ENCODE measurements at regions not wholly inside any gene's neighbourhood (a gene's known extent, or its start where the extent isn't known, plus 50 kb on each side); places are given as distances from the start of the nearest gene placed in this dataset.
A peak's percentile ranks its signal among the peaks of the same experiment; 100 is the strongest.

GRCh38 chr12:127025545-127025944 is 1241.4 kb upstream of the TMEM132C start:
- Histone ChIP-seq H3K27me3 (replicated peaks; ENCODE audit: insufficient read depth) (no peaks in the 10 kb centered on the region), H3K9me3 (no peaks in the 10 kb centered on the region), H3K4me1 (replicated peaks) (no peaks in the 10 kb centered on the region), H3K4me3 (no peak overlapping the region), H3K27ac (no peak overlapping the region), H3K36me3 (no peaks in the 10 kb centered on the region)
- DNase-seq (ENCODE audit: low spot score), result no peak
- TF ChIP-seq POLR2A (IDR thresholded peaks at IDR 0.05), result no peak
- TF ChIP-seq CTCF (IDR thresholded peaks at IDR 0.05), result peak in 1 of 4 experiments; percentile 17
- WGBS, result 64% methylated on average over 1 of the region's 1 CpG
- intact Hi-C loops (cut with DNase I), result no loop called here

- Histone ChIP-seq H3K27ac (no peak overlapping the region), H3K36me3 (no peaks in the 10 kb centered on the region), H3K9me3 (no peaks in the 10 kb centered on the region), H3K4me1 (replicated peaks) (no peaks in the 10 kb centered on the region), H3K4me3 (no peak overlapping the region), H3K27me3 (replicated peaks; ENCODE audit: insufficient read depth) (no peaks in the 10 kb centered on the region)
- WGBS, result 92% methylated on average over 11 of the region's 11 CpGs
- DNase-seq (ENCODE audit: low spot score), result no peak
- no peak for TF ChIP-seq CTCF (IDR thresholded peaks at IDR 0.05)
- intact Hi-C loops (cut with DNase I), result no loop called here
These were observed 1231.7 kb upstream of the TMEM132C start for GRCh38 chr12:127035011-127035879.

- intact Hi-C loops (cut with DNase I), result no loop called here
- no peaks in the 10 kb centered on the region for H3K9me3 ChIP-seq
- 97% methylated on average over 1 of the region's 1 CpG for WGBS
- no peaks in the 10 kb centered on the region for H3K36me3 ChIP-seq
- TF ChIP-seq POLR2AphosphoS5 (IDR thresholded peaks at IDR 0.05), result no peak
- TF ChIP-seq CTCF (IDR thresholded peaks at IDR 0.05), result no peak
- TF ChIP-seq POLR2A (IDR thresholded peaks at IDR 0.05), result no peak
- DNase-seq (ENCODE audit: low spot score), result no peak
- H3K4me3 ChIP-seq, result no peak overlapping the region
- no peaks in the 10 kb centered on the region for H3K27me3 ChIP-seq (replicated peaks; ENCODE audit: insufficient read depth)
- H3K27ac ChIP-seq, result no peak overlapping the region
- H3K4me1 ChIP-seq (replicated peaks), result no peaks in the 10 kb centered on the region
These were observed 1228.8 kb upstream of the TMEM132C start for GRCh38 chr12:127038152-127038551.

- Histone ChIP-seq H3K27ac (no peak overlapping the region), H3K4me1 (replicated peaks) (no peaks in the 10 kb centered on the region), H3K9me3 (no peaks in the 10 kb centered on the region), H3K4me3 (no peak overlapping the region), H3K36me3 (no peaks in the 10 kb centered on the region), H3K27me3 (replicated peaks; ENCODE audit: insufficient read depth) (no peaks in the 10 kb centered on the region)
- no peak for DNase-seq (ENCODE audit: low spot score)
- 79% methylated on average over 10 of the region's 10 CpGs for WGBS
- no peak for TF ChIP-seq POLR2AphosphoS5 (IDR thresholded peaks at IDR 0.05)
- no peak for TF ChIP-seq CTCF (IDR thresholded peaks at IDR 0.05)
- TF ChIP-seq POLR2A (IDR thresholded peaks at IDR 0.05), result no peak
- intact Hi-C loops (cut with DNase I), result no loop called here
These were observed 1228.2 kb upstream of the TMEM132C start for GRCh38 chr12:127038761-127039160.

- Histone ChIP-seq H3K4me3 (no peak overlapping the region), H3K9me3 (no peaks in the 10 kb centered on the region), H3K36me3 (no peaks in the 10 kb centered on the region), H3K27me3 (replicated peaks; ENCODE audit: insufficient read depth) (no peaks in the 10 kb centered on the region), H3K4me1 (replicated peaks) (no peaks in the 10 kb centered on the region), H3K27ac (no peak overlapping the region)
- no peak for TF ChIP-seq POLR2AphosphoS5 (IDR thresholded peaks at IDR 0.05)
- intact Hi-C loops (cut with DNase I), result no loop called here
- 58% methylated on average over 3 of the region's 3 CpGs for WGBS
- no peak for DNase-seq (ENCODE audit: low spot score)
These were observed 1224.9 kb upstream of the TMEM132C start for GRCh38 chr12:127041985-127042625.

Measured in prostate gland (tissue), 2 donors.